ENCODE measurements at regions not wholly inside any gene's neighbourhood (a gene's known extent, or its start where the extent isn't known, plus 50 kb on each side); places are given as distances from the start of the nearest gene placed in this dataset.
A peak's percentile ranks its signal among the peaks of the same experiment; 100 is the strongest.
"Not testable (repeated sequence)": the region's sequence is repeated elsewhere in the genome, so short reads cannot be mapped to it uniquely, and the experiment has no call there.

DNA sequence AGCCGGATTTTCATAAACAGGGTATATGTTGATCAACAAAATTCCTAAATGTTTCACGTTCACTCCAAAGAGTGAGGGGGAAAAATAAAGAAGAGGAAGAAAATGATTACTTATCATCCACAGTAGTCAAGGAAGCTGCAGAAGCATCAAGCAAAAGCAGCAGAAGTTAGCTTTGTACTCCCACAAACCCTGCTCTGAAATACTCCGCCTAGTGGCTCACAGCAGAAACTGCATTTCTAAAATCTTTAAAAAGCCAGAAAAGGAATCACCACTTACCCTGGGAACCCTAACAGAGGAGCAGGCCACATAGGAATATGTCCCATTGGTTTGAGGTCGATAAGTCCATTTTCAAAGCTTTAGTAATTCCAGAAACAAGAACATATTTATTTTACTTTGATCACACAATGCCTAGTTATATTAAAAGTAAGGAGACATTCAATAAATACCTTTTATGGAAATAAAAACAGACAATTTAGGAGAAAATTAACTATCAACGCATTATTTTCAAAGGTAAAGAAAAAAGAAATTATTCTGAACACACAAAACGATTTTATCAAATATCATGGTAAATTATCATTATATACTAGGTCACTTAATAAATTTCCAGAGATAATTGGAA lies 2199.5 kb upstream of the DEFB115 start:
- intact Hi-C loops (cut with micrococcal nuclease); H3K4me2 ChIP-seq (ENCODE audit: insufficient read depth, low read length); H3K9ac ChIP-seq (replicated peaks; ENCODE audit: extremely low read depth, insufficient read depth, low read length); DNase-seq (ENCODE audit: low read depth, low spot score); H3K36me3 ChIP-seq (ENCODE audit: control insufficient read depth in 2 of 2, extremely low read depth in 1 of 2, insufficient read depth in 2 of 2, low read length in 2 of 2); H3K4me3 ChIP-seq (replicated peaks in 1 of 3; ENCODE audit: insufficient read depth in 1 of 3, low read depth in 1 of 3, low read length in 3 of 3); POLR2A ChIA-PET; H3K9me3 ChIP-seq (replicated peaks; ENCODE audit: control insufficient read depth, insufficient read depth, low read length); H3K9me1 ChIP-seq (replicated peaks; ENCODE audit: control insufficient read depth, extremely low read depth, insufficient read depth, low read length); CTCF ChIA-PET; H3K27ac ChIP-seq (ENCODE audit: insufficient read depth, low read depth, low read length); H3K4me1 ChIP-seq (ENCODE audit: control insufficient read depth, extremely low read depth, insufficient read depth, low read length); H3K27me3 ChIP-seq (ENCODE audit: control insufficient read depth in 2 of 2, insufficient read depth in 2 of 2, low read length in 2 of 2); H4K20me1 ChIP-seq (replicated peaks; ENCODE audit: control insufficient read depth, extremely low read depth, insufficient read depth, low read length); dilution Hi-C loops (cut with MboI; ENCODE audit: extremely low pct_ligation_motif_present, low sequenced_read_pairs); FAIRE-seq; H2AFZ ChIP-seq (ENCODE audit: low read depth, low read length); BruUV-seq (replicated peaks); H3K79me2 ChIP-seq (ENCODE audit: control insufficient read depth, insufficient read depth, low read length): not testable (repeated sequence)
- TF ChIP-seq CTCF (IDR thresholded peaks at IDR 0.05; ENCODE audit: extremely low read depth in 1 of 2, insufficient read depth in 1 of 2, low read depth in 1 of 2, low read length in 2 of 2), result peak; percentile 5 to 16

DNA sequence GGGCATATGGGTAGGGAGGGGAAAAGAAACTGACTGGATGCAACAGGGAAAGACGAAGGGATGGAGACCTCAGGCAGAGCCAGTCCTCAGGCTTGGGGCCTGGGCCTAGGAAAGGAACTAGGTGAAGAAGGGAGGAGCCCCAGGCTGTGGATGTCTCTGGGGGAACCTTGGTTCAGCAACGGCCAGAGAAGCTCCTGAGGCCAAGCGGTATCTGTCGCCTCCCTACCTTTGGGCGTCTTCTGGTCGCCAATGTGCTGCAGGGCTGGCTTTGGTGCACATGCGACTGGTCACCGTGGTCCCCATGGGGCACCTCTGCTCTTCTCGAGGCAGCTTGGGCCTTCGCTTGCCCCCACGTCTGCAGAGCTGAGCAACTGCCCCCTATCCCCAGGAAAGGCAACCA lies 2195.0 kb upstream of the DEFB115 start:
- POLR2A ChIA-PET; H3K4me3 ChIP-seq (replicated peaks in 1 of 3; ENCODE audit: insufficient read depth in 1 of 3, low read depth in 1 of 3, low read length in 3 of 3); H4K20me1 ChIP-seq (replicated peaks; ENCODE audit: control insufficient read depth, extremely low read depth, insufficient read depth, low read length); intact Hi-C loops (cut with micrococcal nuclease); DNase-seq (ENCODE audit: low read depth, low spot score); CTCF ChIA-PET; H3K27ac ChIP-seq (ENCODE audit: insufficient read depth, low read depth, low read length); H3K79me2 ChIP-seq (ENCODE audit: control insufficient read depth, insufficient read depth, low read length); H3K27me3 ChIP-seq (ENCODE audit: control insufficient read depth in 2 of 2, insufficient read depth in 2 of 2, low read length in 2 of 2); FAIRE-seq; BruUV-seq (replicated peaks); H3K36me3 ChIP-seq (ENCODE audit: control insufficient read depth in 2 of 2, extremely low read depth in 1 of 2, insufficient read depth in 2 of 2, low read length in 2 of 2); H3K9me3 ChIP-seq (replicated peaks; ENCODE audit: control insufficient read depth, insufficient read depth, low read length); H3K9me1 ChIP-seq (replicated peaks; ENCODE audit: control insufficient read depth, extremely low read depth, insufficient read depth, low read length); H2AFZ ChIP-seq (ENCODE audit: low read depth, low read length); H3K4me1 ChIP-seq (ENCODE audit: control insufficient read depth, extremely low read depth, insufficient read depth, low read length); H3K9ac ChIP-seq (replicated peaks; ENCODE audit: extremely low read depth, insufficient read depth, low read length); dilution Hi-C loops (cut with MboI; ENCODE audit: extremely low pct_ligation_motif_present, low sequenced_read_pairs); H3K4me2 ChIP-seq (ENCODE audit: insufficient read depth, low read length): not testable (repeated sequence)

DNA sequence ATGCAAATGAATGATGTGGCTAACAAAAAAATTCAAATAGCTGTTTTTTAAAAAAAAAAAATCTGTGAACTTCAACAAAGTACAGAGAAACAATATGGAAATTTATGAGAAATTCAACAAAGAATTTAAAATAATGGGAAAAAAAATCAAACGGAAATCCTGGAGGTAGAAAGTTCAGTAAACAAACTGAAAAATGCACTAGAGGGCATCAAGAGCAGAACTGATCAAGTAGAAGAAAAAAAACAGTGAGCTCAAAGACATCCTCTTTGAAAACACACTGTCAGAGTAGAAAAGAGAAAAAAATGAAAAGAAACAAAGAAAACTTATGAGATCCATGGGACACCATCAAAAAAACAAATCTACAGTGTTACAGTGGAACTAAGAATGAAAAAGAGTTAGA lies 2191.1 kb upstream of the DEFB115 start:
- DNase-seq (ENCODE audit: low read depth, low spot score); H3K4me1 ChIP-seq (ENCODE audit: control insufficient read depth, extremely low read depth, insufficient read depth, low read length); H3K27me3 ChIP-seq (ENCODE audit: control insufficient read depth in 2 of 2, insufficient read depth in 2 of 2, low read length in 2 of 2); H3K9me1 ChIP-seq (replicated peaks; ENCODE audit: control insufficient read depth, extremely low read depth, insufficient read depth, low read length); H2AFZ ChIP-seq (ENCODE audit: low read depth, low read length); H3K79me2 ChIP-seq (ENCODE audit: control insufficient read depth, insufficient read depth, low read length); H3K4me2 ChIP-seq (ENCODE audit: insufficient read depth, low read length); BruUV-seq (replicated peaks); H4K20me1 ChIP-seq (replicated peaks; ENCODE audit: control insufficient read depth, extremely low read depth, insufficient read depth, low read length); dilution Hi-C loops (cut with MboI; ENCODE audit: extremely low pct_ligation_motif_present, low sequenced_read_pairs); H3K4me3 ChIP-seq (replicated peaks in 1 of 3; ENCODE audit: insufficient read depth in 1 of 3, low read depth in 1 of 3, low read length in 3 of 3); H3K36me3 ChIP-seq (ENCODE audit: control insufficient read depth in 2 of 2, extremely low read depth in 1 of 2, insufficient read depth in 2 of 2, low read length in 2 of 2); H3K27ac ChIP-seq (ENCODE audit: insufficient read depth, low read depth, low read length); POLR2A ChIA-PET; FAIRE-seq; intact Hi-C loops (cut with micrococcal nuclease); CTCF ChIA-PET; H3K9ac ChIP-seq (replicated peaks; ENCODE audit: extremely low read depth, insufficient read depth, low read length); H3K9me3 ChIP-seq (replicated peaks; ENCODE audit: control insufficient read depth, insufficient read depth, low read length): not testable (repeated sequence)

DNA sequence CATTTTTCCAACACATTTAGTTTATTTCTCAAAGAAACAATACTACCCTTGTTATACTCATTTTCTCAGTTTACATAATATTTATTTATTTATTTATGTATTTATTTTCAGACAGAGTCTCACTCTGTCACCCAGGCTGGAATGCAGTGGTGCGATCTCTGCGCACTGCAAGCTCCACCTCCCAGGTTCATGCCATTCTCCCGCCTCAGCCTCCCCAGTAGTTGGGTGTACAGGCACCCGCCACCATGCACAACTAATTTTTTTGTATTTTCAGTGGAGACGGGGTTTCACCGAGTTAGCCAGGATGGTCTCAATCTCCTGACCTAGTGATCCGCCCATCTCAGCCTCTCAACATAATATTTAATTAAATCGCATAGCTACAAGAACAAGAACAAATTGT lies 2183.8 kb upstream of the DEFB115 start:
- H3K27me3 ChIP-seq (ENCODE audit: control insufficient read depth in 2 of 2, insufficient read depth in 2 of 2, low read length in 2 of 2); DNase-seq (ENCODE audit: low read depth, low spot score); H3K36me3 ChIP-seq (ENCODE audit: control insufficient read depth in 2 of 2, extremely low read depth in 1 of 2, insufficient read depth in 2 of 2, low read length in 2 of 2); H3K9ac ChIP-seq (replicated peaks; ENCODE audit: extremely low read depth, insufficient read depth, low read length); H2AFZ ChIP-seq (ENCODE audit: low read depth, low read length); H3K9me3 ChIP-seq (replicated peaks; ENCODE audit: control insufficient read depth, insufficient read depth, low read length); intact Hi-C loops (cut with micrococcal nuclease); H4K20me1 ChIP-seq (replicated peaks; ENCODE audit: control insufficient read depth, extremely low read depth, insufficient read depth, low read length); H3K27ac ChIP-seq (ENCODE audit: insufficient read depth, low read depth, low read length); FAIRE-seq; POLR2A ChIA-PET; H3K4me3 ChIP-seq (replicated peaks in 1 of 3; ENCODE audit: insufficient read depth in 1 of 3, low read depth in 1 of 3, low read length in 3 of 3); H3K9me1 ChIP-seq (replicated peaks; ENCODE audit: control insufficient read depth, extremely low read depth, insufficient read depth, low read length); H3K4me1 ChIP-seq (ENCODE audit: control insufficient read depth, extremely low read depth, insufficient read depth, low read length); H3K4me2 ChIP-seq (ENCODE audit: insufficient read depth, low read length); CTCF ChIA-PET; dilution Hi-C loops (cut with MboI; ENCODE audit: extremely low pct_ligation_motif_present, low sequenced_read_pairs); H3K79me2 ChIP-seq (ENCODE audit: control insufficient read depth, insufficient read depth, low read length); BruUV-seq (replicated peaks): not testable (repeated sequence)

All from endothelial cell of umbilical vein (primary cell).